Smooth muscle cell (in vitro differentiated cells): ENCODE measurements at regions not wholly inside any gene's neighbourhood (a gene's known extent, or its start where the extent isn't known, plus 50 kb on each side); places are given as distances from the start of the nearest gene placed in this dataset.
A peak's percentile ranks its signal among the peaks of the same experiment; 100 is the strongest.
"Not testable (repeated sequence)": the region's sequence is repeated elsewhere in the genome, so short reads cannot be mapped to it uniquely, and the experiment has no call there.

Experiments used
- DNase-seq: peaks from one replicate; lab custom pipeline; 2025; ENCODE audit not compliant: unreplicated experiment; lab: John Stamatoyannopoulos, UW
- H2AFZ ChIP-seq: fragments of 200-600 bp; sonication (generic); 2 replicates; pipeline ENCODE4 v1.6.0; 2016; ENCODE audit warnings: antibody characterized with exemption, low read depth, mild to moderate bottlenecking
- H3F3A ChIP-seq: fragments of 200-600 bp; sonication (generic); 2 replicates; pipeline ENCODE4 v1.6.0; 2017; ENCODE audit warnings: antibody characterized with exemption, low read depth
- H3K27ac ChIP-seq: fragments of 200-600 bp; sonication (generic); 2 replicates; pipeline ENCODE4 v1.5.1; 2016; ENCODE audit warnings: low read depth, mild to moderate bottlenecking
- H3K27me3 ChIP-seq: fragments of 200-600 bp; sonication (generic); 2 replicates; pipeline ENCODE4 v1.6.1; 2016; ENCODE audit warnings: low read depth, mild to moderate bottlenecking
- H3K36me3 ChIP-seq: fragments of 200-600 bp; sonication (generic); 2 replicates; pipeline ENCODE4 v1.5.1; 2016; ENCODE audit warnings: low read depth
- H3K4me1 ChIP-seq: fragments of 200-600 bp; sonication (generic); 2 replicates; pipeline ENCODE4 v1.5.1; 2016; ENCODE audit warnings: low read depth
- H3K4me2 ChIP-seq: fragments of 200-600 bp; sonication (generic); 2 replicates; pipeline ENCODE4 v1.6.0; 2016; ENCODE audit warnings: mild to moderate bottlenecking
- H3K4me3 ChIP-seq: fragments of 200-600 bp; sonication (generic); 2 replicates; pipeline ENCODE4 v1.5.1; 2016; ENCODE audit warnings: mild to moderate bottlenecking
- H3K79me2 ChIP-seq: fragments of 200-600 bp; sonication (generic); 2 replicates; pipeline ENCODE4 v1.6.0; 2016; ENCODE audit warnings: low read depth, mild to moderate bottlenecking
- H3K9ac ChIP-seq: fragments of 200-600 bp; sonication (generic); 2 replicates; pipeline ENCODE4 v1.6.0; 2016; ENCODE audit warnings: low read depth
- H3K9me3 ChIP-seq: fragments of 200-600 bp; sonication (generic); replicated peaks from 2 replicates; pipeline ENCODE4 v1.5.1; 2016; ENCODE audit warnings: low read depth
- H4K20me1 ChIP-seq: fragments of 200-600 bp; sonication (generic); 2 replicates; pipeline ENCODE4 v1.6.0; 2016; ENCODE audit warnings: low read depth
- CTCF ChIP-seq: fragments of 200-600 bp; sonication (generic); IDR thresholded peaks from 2 replicates; pipeline ENCODE4 v1.5.1; 2017; ENCODE audit warnings: borderline replicate concordance, mild to moderate bottlenecking, antibody characterized with exemption; ENCODE audit not compliant: insufficient read depth, poor library complexity, severe bottlenecking
- WGBS: methylation state at CpG from one replicate; pipeline ENCODE4 v1.1.7; 2016; ENCODE audit warnings: low lambda C conversion rate; 5-methylcytosine and 5-hydroxymethylcytosine counted together

- H3K4me3 ChIP-seq = no peak overlapping the region
- no peak overlapping the region for H3K4me2 ChIP-seq
- peak overlapping the region; percentile 68 for H2AFZ ChIP-seq
- no peaks in the 10 kb centered on the region for H3K36me3 ChIP-seq
- no peaks in the 10 kb centered on the region for H3K27me3 ChIP-seq
- H3F3A ChIP-seq = no peaks in the 10 kb centered on the region
- no peaks in the 10 kb centered on the region for H3K4me1 ChIP-seq
- 69% methylated on average over 17 of the region's 17 CpGs for WGBS
- no peak overlapping the region for H3K27ac ChIP-seq
- H3K79me2 ChIP-seq = no peaks in the 10 kb centered on the region
- H4K20me1 ChIP-seq = no peaks in the 10 kb centered on the region
- no peak overlapping the region for H3K9ac ChIP-seq
- no peak for TF ChIP-seq CTCF
- H3K9me3 ChIP-seq = no peaks in the 10 kb centered on the region
- DNase-seq = no peak
These were observed 541.9 kb downstream of the TMX3 start for GRCh38 chr18:68172842-68173549.

DNA sequence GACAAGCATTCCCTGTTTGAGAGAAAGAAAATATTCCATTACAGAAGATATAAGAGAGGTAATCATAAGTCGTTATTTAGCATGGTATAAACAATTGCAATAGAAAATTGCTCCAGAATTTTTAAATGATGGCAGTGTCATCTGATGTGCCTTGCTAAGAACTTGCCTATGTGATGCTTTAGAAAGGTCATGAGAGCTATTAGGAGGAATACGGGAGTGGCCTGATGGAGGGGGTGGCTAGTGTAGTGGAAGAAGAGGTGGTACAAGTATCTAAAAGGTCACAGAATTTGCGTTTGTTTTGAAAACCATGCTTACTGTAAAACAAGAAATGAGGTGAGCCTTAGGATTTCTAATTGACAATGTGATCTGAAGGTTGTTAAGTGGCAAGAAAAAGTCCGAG is 550.0 kb downstream of the TMX3 start:
- H3K4me3 ChIP-seq = no peak overlapping the region
- WGBS = 77% methylated on average over 4 of the region's 4 CpGs
- H2AFZ ChIP-seq = no peak overlapping the region

DNA sequence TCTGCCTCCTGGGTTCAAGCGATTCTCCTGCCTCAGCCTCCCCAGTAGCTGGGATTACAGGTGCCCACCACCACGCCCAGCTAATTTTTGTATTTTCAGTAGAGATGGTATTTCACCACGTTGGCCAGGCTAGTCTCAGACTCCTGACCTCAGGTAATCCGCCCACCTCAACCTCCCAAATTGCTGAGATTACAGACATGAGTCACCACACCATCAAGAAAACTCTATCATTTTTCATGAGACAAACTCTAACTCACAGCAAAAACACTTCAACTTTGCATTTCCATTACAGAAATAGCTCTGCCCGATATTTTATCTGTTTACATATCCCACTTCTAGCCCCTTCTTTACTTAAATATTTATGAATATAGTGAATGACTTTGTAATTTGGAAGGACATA is 561.1 kb downstream of the TMX3 start:
- not testable (repeated sequence) for H3K9me3 ChIP-seq, H3K4me1 ChIP-seq, H4K20me1 ChIP-seq, H3K9ac ChIP-seq, H3K79me2 ChIP-seq, DNase-seq, H3F3A ChIP-seq, H2AFZ ChIP-seq, H3K27me3 ChIP-seq, H3K4me3 ChIP-seq, H3K36me3 ChIP-seq, H3K27ac ChIP-seq, H3K4me2 ChIP-seq
- 79% methylated on average over 5 of the region's 5 CpGs for WGBS

More for the DNA sequence above, 550.0 kb downstream of the TMX3 start:
- Histone ChIP-seq H3K9ac (no peak overlapping the region), H3F3A (no peaks in the 10 kb centered on the region), H3K27ac (no peak overlapping the region), H3K79me2 (no peaks in the 10 kb centered on the region), H3K4me2 (no peak overlapping the region), H3K36me3 (no peaks in the 10 kb centered on the region), H3K9me3 (no peaks in the 10 kb centered on the region), H3K27me3 (no peaks in the 10 kb centered on the region), H4K20me1 (no peaks in the 10 kb centered on the region), H3K4me1 (no peaks in the 10 kb centered on the region)
- no peak for TF ChIP-seq CTCF
- no peak for DNase-seq

DNA sequence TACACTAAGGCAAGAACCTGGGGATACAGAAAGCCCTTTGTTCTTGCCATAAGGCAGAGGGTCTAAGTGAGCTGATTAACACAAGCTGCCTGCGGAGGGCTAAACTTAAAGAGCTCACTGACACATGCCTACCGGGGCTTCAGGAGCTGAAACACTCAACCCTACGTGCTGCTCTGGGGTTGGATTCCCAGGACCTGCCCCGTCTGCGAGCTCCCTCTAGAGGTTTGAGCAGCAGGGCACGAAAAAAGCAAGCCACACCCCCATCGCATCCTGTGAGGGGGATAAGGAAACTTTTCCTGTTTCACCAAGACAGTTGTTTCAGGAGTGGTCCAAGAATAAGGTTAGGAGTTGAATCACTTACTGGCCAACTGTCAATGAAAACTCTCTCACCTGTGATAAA is 562.1 kb downstream of the TMX3 start:
- Histone ChIP-seq H3K27me3 (no peaks in the 10 kb centered on the region), H3K4me3 (no peak overlapping the region), H4K20me1 (no peaks in the 10 kb centered on the region), H2AFZ (no peak overlapping the region), H3K4me2 (no peak overlapping the region), H3K27ac (no peak overlapping the region), H3K9ac (no peak overlapping the region), H3K79me2 (no peaks in the 10 kb centered on the region), H3K9me3 (no peaks in the 10 kb centered on the region), H3K4me1 (peaks cover 3% of the 10 kb centered on the region), H3F3A (no peaks in the 10 kb centered on the region), H3K36me3 (no peaks in the 10 kb centered on the region)
- DNase-seq = no peak
- no peak for TF ChIP-seq CTCF
- WGBS = 55% methylated on average over 7 of the region's 7 CpGs
